ENCODE measurements at regions not wholly inside any gene's neighbourhood (a gene's known extent, or its start where the extent isn't known, plus 50 kb on each side); places are given as distances from the start of the nearest gene placed in this dataset.
A peak's percentile ranks its signal among the peaks of the same experiment; 100 is the strongest.
"Not testable (repeated sequence)": the region's sequence is repeated elsewhere in the genome, so short reads cannot be mapped to it uniquely, and the experiment has no call there.

- not testable (repeated sequence) for DNase-seq (ENCODE audit: low spot score)
These were observed 108.0 kb upstream of the GRK3 start for GRCh38 chr22:25456300-25457043.

- not testable (repeated sequence) for DNase-seq (ENCODE audit: low spot score)
These were observed 105.8 kb upstream of the GRK3 start for GRCh38 chr22:25458631-25459030.

- not testable (repeated sequence) for DNase-seq (ENCODE audit: low spot score)
These were observed 103.8 kb upstream of the GRK3 start for GRCh38 chr22:25460682-25461081.

GRCh38 chr22:25461301-25461700, 103.2 kb upstream of the GRK3 start:
- no peak for DNase-seq (ENCODE audit: low spot score)

GRCh38 chr22:25462474-25463346, 101.8 kb upstream of the GRK3 start:
- DNase-seq (ENCODE audit: low spot score) = peak; percentile 59

GRCh38 chr22:25463347-25463628, 101.2 kb upstream of the GRK3 start:
- not testable (repeated sequence) for DNase-seq (ENCODE audit: low spot score)

GRCh38 chr22:25464326-25464725, 100.1 kb upstream of the GRK3 start:
- DNase-seq (ENCODE audit: low spot score) = not testable (repeated sequence)

GRCh38 chr22:25465949-25466348, 98.5 kb upstream of the GRK3 start:
- no peak for DNase-seq (ENCODE audit: low spot score)

GRCh38 chr22:25472382-25472781, 92.1 kb upstream of the GRK3 start:
- no peak for DNase-seq (ENCODE audit: low spot score)

GRCh38 chr22:25475257-25476022, 89.0 kb upstream of the GRK3 start:
- no peak for DNase-seq (ENCODE audit: low spot score)

GRCh38 chr22:25477358-25477757, 87.1 kb upstream of the GRK3 start:
- DNase-seq (ENCODE audit: low spot score) = no peak

- DNase-seq (ENCODE audit: low spot score) = no peak
These were observed 86.4 kb upstream of the GRK3 start for GRCh38 chr22:25478111-25478510.

GRCh38 chr22:25478528-25478927, 85.9 kb upstream of the GRK3 start:
- DNase-seq (ENCODE audit: low spot score) = no peak

- DNase-seq (ENCODE audit: low spot score) = not testable (repeated sequence)
These were observed 83.6 kb upstream of the GRK3 start for GRCh38 chr22:25480868-25481267.

- DNase-seq (ENCODE audit: low spot score) = no peak
These were observed 82.2 kb upstream of the GRK3 start for GRCh38 chr22:25482091-25482760.

- DNase-seq (ENCODE audit: low spot score) = no peak
These were observed 81.4 kb upstream of the GRK3 start for GRCh38 chr22:25482868-25483639.

- no peak for DNase-seq (ENCODE audit: low spot score)
These were observed 80.5 kb upstream of the GRK3 start for GRCh38 chr22:25483931-25484330.

- no peak for DNase-seq (ENCODE audit: low spot score)
These were observed 79.8 kb upstream of the GRK3 start for GRCh38 chr22:25484521-25485315.

- DNase-seq (ENCODE audit: low spot score) = no peak
These were observed 78.6 kb upstream of the GRK3 start for GRCh38 chr22:25485626-25486545.

Measured in CD4-positive, alpha-beta T cell treated with Interleukin-6 at 100 ng/mL for 8 hours (primary cell).